ENCODE measurements at regions not wholly inside any gene's neighbourhood (a gene's known extent, or its start where the extent isn't known, plus 50 kb on each side); places are given as distances from the start of the nearest gene placed in this dataset.

- H2BK12ac ChIP-seq (ENCODE audit: low read depth, low read length) = no peak overlapping the region
- DNase-seq (ENCODE audit: low read depth in 1 of 2, low spot score in 2 of 2) (no peak), FAIRE-seq (no peak)
- H2AK5ac ChIP-seq (ENCODE audit: low read depth, low read length) = no peak overlapping the region
- no peak overlapping the region for H2BK120ac ChIP-seq (replicated peaks; ENCODE audit: low read depth, low read length)
- no peak overlapping the region for H2BK20ac ChIP-seq (ENCODE audit: low read length)
- H3K4me3 ChIP-seq (ENCODE audit: extremely low read depth in 1 of 4, insufficient read depth in 2 of 4, low read depth in 3 of 4, low read length in 4 of 4) = no peak overlapping the region
- H3K27me3 ChIP-seq (replicated peaks in 1 of 4; ENCODE audit: control insufficient read depth in 3 of 4, extremely low read depth in 1 of 4, insufficient read depth in 3 of 4, low read length in 3 of 4) = no peaks in the 10 kb centered on the region
- no peak overlapping the region for H4K5ac ChIP-seq (ENCODE audit: insufficient read length, low read depth, low read length)
- H3K4me1 ChIP-seq (replicated peaks in 1 of 4; ENCODE audit: control insufficient read depth in 3 of 4, insufficient read depth in 4 of 4, low read length in 3 of 4) = no peaks in the 10 kb centered on the region
- POLR2A ChIA-PET (ENCODE audit: partially characterized antibody) = interaction anchor here (0.7 kb wide), 1 partner anchor 172 kb away, joined by 3 read pairs; no protein-coding TSS in a partner anchor
- H3K9me3 ChIP-seq (ENCODE audit: insufficient read depth in 2 of 2, low read depth in 1 of 2, low read length in 1 of 2) = peaks cover 0 to under 1% of the 10 kb centered on the region in 2 experiments; a peak in 1 of 4 replicates
- no peak overlapping the region for H4K8ac ChIP-seq (ENCODE audit: extremely low read depth, insufficient read depth, low read length)
- H4K20me1 ChIP-seq (replicated peaks in 1 of 2; ENCODE audit: control insufficient read depth in 1 of 2, insufficient read depth in 2 of 2, low read length in 2 of 2) = no peaks in the 10 kb centered on the region
- H3K79me1 ChIP-seq (ENCODE audit: low read depth, low read length) = no peaks in the 10 kb centered on the region
- H2BK15ac ChIP-seq (ENCODE audit: low read length) = no peak overlapping the region
- no peak overlapping the region for H2AFZ ChIP-seq (ENCODE audit: low read length)
- no peak overlapping the region for H3K27ac ChIP-seq (ENCODE audit: low read depth, low read length)
- H3K23ac ChIP-seq (ENCODE audit: insufficient read length) = no peak overlapping the region
- no peak overlapping the region for H4K91ac ChIP-seq (replicated peaks; ENCODE audit: insufficient read length, low read length)
- no peak overlapping the region for H3K56ac ChIP-seq (replicated peaks; ENCODE audit: insufficient read length, low read depth, low read length)
- no peak overlapping the region for H2BK5ac ChIP-seq (ENCODE audit: low read depth, low read length)
- H3K9ac ChIP-seq (replicated peaks in 1 of 4; ENCODE audit: extremely low read depth in 1 of 4, low read depth in 3 of 4, low read length in 3 of 4) = no peak overlapping the region
- H3K79me2 ChIP-seq (ENCODE audit: control insufficient read depth in 1 of 2, insufficient read depth in 2 of 2, low read length in 2 of 2) = no peaks in the 10 kb centered on the region
- H3K23me2 ChIP-seq (ENCODE audit: low read depth, low read length) = no peaks in the 10 kb centered on the region
- no peak overlapping the region for H3K4me2 ChIP-seq (ENCODE audit: insufficient read depth in 1 of 2, low read depth in 2 of 2, low read length in 2 of 2)
- CTCF ChIA-PET (ENCODE audit: partially characterized antibody) = no interaction called here
- H3K14ac ChIP-seq (ENCODE audit: insufficient read length) = no peak overlapping the region
- H3K18ac ChIP-seq (ENCODE audit: extremely low read depth, low read length) = no peak overlapping the region
- H3K36me3 ChIP-seq (ENCODE audit: control insufficient read depth in 2 of 4, insufficient read depth in 4 of 4, low read length in 3 of 4) = no peaks in the 10 kb centered on the region
- no peak overlapping the region for H3K4ac ChIP-seq (replicated peaks; ENCODE audit: insufficient read length, low read depth, low read length)
- TF ChIP-seq SP4 (IDR thresholded peaks at IDR 0.05; ENCODE audit: low read length) (no peak), RXRA (IDR thresholded peaks at IDR 0.05; ENCODE audit: insufficient read depth, low read depth, low read length) (no peak), MAFK (IDR thresholded peaks at IDR 0.05; ENCODE audit: low read depth, low read length) (no peak), CTBP2 (IDR thresholded peaks at IDR 0.05; ENCODE audit: borderline replicate concordance, insufficient read depth, insufficient read length, low read length) (no peak), BRCA1 (IDR thresholded peaks at IDR 0.05; ENCODE audit: low read depth, low read length) (no peak), TAF7 (optimal IDR thresholded peaks at IDR 0.05; ENCODE audit: borderline replicate concordance, low read depth, low read length) (no peak), HDAC2 (IDR thresholded peaks at IDR 0.05; ENCODE audit: borderline replicate concordance in 1 of 2, low read depth in 2 of 2, low read length in 2 of 2) (no peak), MAX (IDR thresholded peaks at IDR 0.05) (no peak), E2F6 (IDR thresholded peaks at IDR 0.05) (no peak), EGR1 (IDR thresholded peaks at IDR 0.05; ENCODE audit: borderline replicate concordance, low read depth, low read length) (no peak), JUND (IDR thresholded peaks at IDR 0.05; ENCODE audit: low read length) (no peak), CREB1 (IDR thresholded peaks at IDR 0.05) (no peak)
These were observed 361.7 kb upstream of the SEMA3C start for GRCh38 chr7:81280531-81280930.
